ENCODE measurements at regions not wholly inside any gene's neighbourhood (a gene's known extent, or its start where the extent isn't known, plus 50 kb on each side); places are given as distances from the start of the nearest gene placed in this dataset.

DNA sequence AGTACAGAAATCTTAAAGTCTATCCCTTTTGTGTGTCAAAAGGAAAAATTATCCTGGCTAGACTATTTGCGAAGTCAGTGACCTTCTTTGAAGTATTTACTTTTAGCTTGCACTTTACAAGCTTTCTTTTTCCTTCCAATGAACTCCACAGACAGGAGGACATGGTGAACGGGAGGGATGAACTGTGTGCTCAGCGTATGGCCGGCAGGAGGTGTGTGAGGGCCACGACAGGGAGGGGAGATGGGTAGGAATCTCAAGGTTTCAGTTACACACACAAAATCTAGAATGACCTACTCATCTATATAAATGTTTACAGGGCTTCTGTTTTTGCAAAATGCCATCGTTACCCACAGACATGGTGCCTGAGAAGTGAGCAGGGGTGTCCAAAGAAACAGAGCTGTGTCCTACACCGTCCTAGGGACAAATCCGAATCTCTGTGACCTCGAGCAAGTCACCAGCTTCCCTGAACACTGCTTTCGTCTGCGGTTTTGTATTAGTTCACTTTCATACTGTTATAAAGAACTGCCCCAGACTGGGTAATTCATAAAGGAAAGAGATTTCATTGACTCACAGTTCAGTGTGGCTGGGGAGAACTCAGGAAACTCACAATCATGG lies 537.2 kb downstream of the LIG4 start:
- TF ChIP-seq, protein P1, sequence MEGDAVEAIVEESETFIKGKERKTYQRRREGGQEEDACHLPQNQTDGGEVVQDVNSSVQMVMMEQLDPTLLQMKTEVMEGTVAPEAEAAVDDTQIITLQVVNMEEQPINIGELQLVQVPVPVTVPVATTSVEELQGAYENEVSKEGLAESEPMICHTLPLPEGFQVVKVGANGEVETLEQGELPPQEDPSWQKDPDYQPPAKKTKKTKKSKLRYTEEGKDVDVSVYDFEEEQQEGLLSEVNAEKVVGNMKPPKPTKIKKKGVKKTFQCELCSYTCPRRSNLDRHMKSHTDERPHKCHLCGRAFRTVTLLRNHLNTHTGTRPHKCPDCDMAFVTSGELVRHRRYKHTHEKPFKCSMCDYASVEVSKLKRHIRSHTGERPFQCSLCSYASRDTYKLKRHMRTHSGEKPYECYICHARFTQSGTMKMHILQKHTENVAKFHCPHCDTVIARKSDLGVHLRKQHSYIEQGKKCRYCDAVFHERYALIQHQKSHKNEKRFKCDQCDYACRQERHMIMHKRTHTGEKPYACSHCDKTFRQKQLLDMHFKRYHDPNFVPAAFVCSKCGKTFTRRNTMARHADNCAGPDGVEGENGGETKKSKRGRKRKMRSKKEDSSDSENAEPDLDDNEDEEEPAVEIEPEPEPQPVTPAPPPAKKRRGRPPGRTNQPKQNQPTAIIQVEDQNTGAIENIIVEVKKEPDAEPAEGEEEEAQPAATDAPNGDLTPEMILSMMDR (IDR thresholded peaks at IDR 0.05) = no peak
- no peak for TF ChIP-seq POLR2AphosphoS5 (IDR thresholded peaks at IDR 0.05)
- no peak for TF ChIP-seq EP300 (IDR thresholded peaks at IDR 0.05)
